Esophagus squamous epithelium (tissue), 5 donors: ENCODE measurements at regions not wholly inside any gene's neighbourhood (a gene's known extent, or its start where the extent isn't known, plus 50 kb on each side); places are given as distances from the start of the nearest gene placed in this dataset.

Experiments
- DNase-seq: peaks from one replicate; lab custom pipeline; 2025; lab: John Stamatoyannopoulos, UW
- H3K27ac ChIP-seq, 4 donors: fragments of 200-600 bp; sonication (generic); one replicate each; pipeline ENCODE4 v1.5.1; 2016 to 2019; ENCODE audit warnings: mild to moderate bottlenecking in 1 of 4
- H3K27me3 ChIP-seq, 4 donors: fragments of 200-600 bp; sonication (generic); 1 replicate in 3 of 4; 2 replicates in 1 of 4; pipeline versions ENCODE4 v1.5.1 to v1.6.0; 2017 to 2021; ENCODE audit warnings: antibody characterized with exemption in 1 of 4
- H3K36me3 ChIP-seq, 3 donors: fragments of 200-600 bp; sonication (generic); one replicate each; pipeline ENCODE4 v1.5.1; 2016 to 2019
- H3K4me1 ChIP-seq, 3 donors: fragments of 200-600 bp; sonication (generic); one replicate each; pipeline ENCODE4 v1.5.1; 2017 to 2019
- H3K4me3 ChIP-seq, 4 donors: fragments of 200-600 bp; sonication (generic); 1 replicate in 3 of 4; 2 replicates in 1 of 4; pipeline ENCODE4 v1.5.1; 2016 to 2019; ENCODE audit warnings: mild to moderate bottlenecking in 2 of 4, moderate library complexity in 1 of 4
- H3K9me3 ChIP-seq, 3 donors: fragments of 200-600 bp; sonication (generic); one replicate each; pipeline ENCODE4 v1.5.1; 2016 to 2019
- CTCF ChIP-seq, 6 experiments: fragments of 450-650 bp in 4 of 6; fragments of 200-600 bp in 2 of 6; sonication (generic) in 2 of 6; IDR thresholded peaks; one replicate each; pipeline ENCODE4 v1.5.1; 2016 to 2019; ENCODE audit warnings: antibody characterized with exemption in 6 of 6, mild to moderate bottlenecking in 4 of 6, moderate library complexity in 4 of 6
- POLR2A ChIP-seq, 4 donors: fragments of 450-650 bp; IDR thresholded peaks; one replicate each; pipeline ENCODE4 v1.6.1; 2017; ENCODE audit warnings: antibody characterized with exemption in 4 of 4, mild to moderate bottlenecking in 4 of 4, moderate library complexity in 3 of 4
- WGBS, 2 donors: methylation state at CpG; one replicate each; pipeline ENCODE4 v1.1.5; 2018; 5-methylcytosine and 5-hydroxymethylcytosine counted together
- intact Hi-C: fragments of 100-400 bp; cut with DNase I; formaldehyde crosslinking; loops from one replicate; pipeline ENCODE4 v1.15.0; 2022
- donor health status: DM: yes; HTN: yes; CAD: no.

DNA sequence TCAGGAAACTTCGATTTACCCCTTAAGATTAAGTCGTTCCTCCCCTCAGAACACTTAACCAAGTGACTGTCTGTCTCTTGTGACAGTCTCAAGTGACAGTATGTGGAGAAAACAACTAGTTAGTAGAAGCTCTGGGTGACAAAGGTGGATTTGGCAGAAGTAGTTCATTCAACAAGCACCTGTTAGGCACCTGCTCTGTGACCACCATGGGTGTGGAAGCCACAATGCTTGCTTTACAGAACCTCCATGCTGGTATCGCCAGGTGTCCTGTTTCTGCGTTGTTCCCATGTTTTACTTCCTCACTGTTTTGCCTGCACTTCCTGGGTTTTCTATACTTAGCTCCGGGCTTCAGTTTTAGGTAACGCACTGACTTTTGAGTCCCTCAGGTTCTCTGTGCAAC, 337.4 kb upstream of the DCC start:
- no peak for DNase-seq
- Histone ChIP-seq H3K9me3 (peaks cover 0 to 5% (median 0%) of the 10 kb centered on the region in 3 donors), H3K4me1 (no peaks in the 10 kb centered on the region), H3K27ac (no peak overlapping the region), H3K36me3 (no peaks in the 10 kb centered on the region), H3K4me3 (no peak overlapping the region), H3K27me3 (no peaks in the 10 kb centered on the region)
- TF ChIP-seq CTCF (IDR thresholded peaks at IDR 0.05), result no peak
- TF ChIP-seq POLR2A (IDR thresholded peaks at IDR 0.05), result no peak
- 74 to 75% methylated on average over 6 of the region's 6 CpGs for WGBS, 2 donors
- intact Hi-C loops, result no loop called here

DNA sequence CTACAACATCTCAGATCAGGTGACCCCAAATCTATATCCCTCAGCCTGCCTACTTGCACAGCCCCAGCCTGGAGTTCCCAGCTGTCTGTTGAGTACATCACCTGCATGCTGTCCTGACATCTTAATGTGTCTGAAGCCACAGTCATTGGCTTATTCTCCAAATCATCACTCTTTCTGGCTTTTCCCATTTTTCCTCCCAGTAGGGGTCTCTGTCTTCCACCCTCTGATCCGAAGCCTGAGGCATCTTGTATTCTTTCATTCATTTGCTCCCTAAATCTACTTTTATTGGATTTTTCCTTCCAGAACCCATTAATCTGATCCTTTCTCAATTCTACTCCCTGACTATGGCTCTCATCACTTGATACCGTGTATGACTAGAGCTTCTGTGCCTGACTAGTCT, 332.9 kb upstream of the DCC start:
- Histone ChIP-seq H3K27me3 (no peaks in the 10 kb centered on the region), H3K9me3 (peaks cover 0 to 5% (median 0%) of the 10 kb centered on the region in 3 donors), H3K4me1 (no peaks in the 10 kb centered on the region), H3K4me3 (no peak overlapping the region), H3K27ac (no peak overlapping the region), H3K36me3 (no peaks in the 10 kb centered on the region)
- TF ChIP-seq CTCF (IDR thresholded peaks at IDR 0.05) (no peak), POLR2A (IDR thresholded peaks at IDR 0.05) (no peak)
- intact Hi-C loops, result no loop called here
- no peak for DNase-seq
- WGBS, 2 donors, result 62 to 63% methylated on average over 2 of the region's 2 CpGs

DNA sequence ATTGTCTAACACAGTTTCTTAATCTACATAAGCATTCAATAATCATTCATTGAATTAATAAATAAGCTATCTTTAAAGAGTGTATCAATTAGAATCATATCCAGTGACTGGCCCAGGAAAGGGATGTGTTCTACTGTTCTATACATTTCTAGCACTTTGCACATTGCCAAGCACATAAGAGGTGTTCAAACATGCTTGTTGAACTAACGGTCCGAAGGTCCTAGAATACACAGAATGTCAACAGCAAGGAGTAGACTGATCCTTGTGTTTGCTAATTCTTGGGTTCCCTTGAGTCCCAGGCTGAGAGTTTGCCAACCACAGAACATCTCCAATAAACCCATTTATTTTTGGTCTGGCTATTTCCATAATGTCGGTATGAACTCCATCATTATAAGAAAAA, 331.7 kb upstream of the DCC start:
- TF ChIP-seq POLR2A (IDR thresholded peaks at IDR 0.05) (no peak), CTCF (IDR thresholded peaks at IDR 0.05) (no peak)
- Histone ChIP-seq H3K27me3 (no peaks in the 10 kb centered on the region), H3K27ac (no peak overlapping the region), H3K36me3 (no peaks in the 10 kb centered on the region), H3K9me3 (peaks cover 0 to 5% (median 0%) of the 10 kb centered on the region in 3 donors), H3K4me3 (no peak overlapping the region), H3K4me1 (no peaks in the 10 kb centered on the region)
- WGBS, 2 donors, result 26 to 50% methylated on average over 3 of the region's 3 CpGs
- intact Hi-C loops, result no loop called here
- no peak for DNase-seq

DNA sequence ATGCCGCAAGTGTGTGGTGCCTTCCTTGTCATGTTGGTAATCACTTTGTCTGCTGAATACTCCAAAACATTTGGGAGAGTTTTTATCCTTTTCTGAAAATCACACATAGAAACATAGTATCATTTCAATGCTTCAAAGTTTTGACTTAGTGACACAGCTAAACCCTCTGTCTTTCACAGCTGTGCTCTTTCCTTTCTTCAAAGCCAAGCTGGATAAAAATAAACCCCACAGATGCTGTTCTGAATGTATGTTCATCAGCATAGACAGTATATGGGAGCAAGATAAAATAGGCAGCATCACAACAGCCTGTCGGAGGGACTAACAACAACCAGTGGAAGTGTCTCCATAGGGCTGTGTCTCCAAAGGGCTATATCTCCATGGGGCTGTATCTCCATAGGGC, 331.3 kb upstream of the DCC start:
- no peaks in the 10 kb centered on the region for H3K36me3 ChIP-seq
- no peak overlapping the region for H3K4me3 ChIP-seq
- no peak for DNase-seq
- intact Hi-C loops, result no loop called here
- no peaks in the 10 kb centered on the region for H3K27me3 ChIP-seq
- H3K4me1 ChIP-seq, result no peaks in the 10 kb centered on the region
- WGBS, 2 donors, result 74 to 89% methylated on average over 2 of the region's 2 CpGs
- TF ChIP-seq CTCF (IDR thresholded peaks at IDR 0.05) (no peak), POLR2A (IDR thresholded peaks at IDR 0.05) (no peak)
- H3K9me3 ChIP-seq, result peaks cover 0 to 5% (median 0%) of the 10 kb centered on the region in 3 donors
- H3K27ac ChIP-seq, result no peak overlapping the region

GRCh38 chr18:52009958-52010357, 330.0 kb upstream of the DCC start:
- intact Hi-C loops, result no loop called here
- Histone ChIP-seq H3K4me3 (no peak overlapping the region), H3K4me1 (no peaks in the 10 kb centered on the region), H3K36me3 (no peaks in the 10 kb centered on the region), H3K27ac (no peak overlapping the region), H3K9me3 (peaks cover 0 to 5% (median 0%) of the 10 kb centered on the region in 3 donors), H3K27me3 (no peaks in the 10 kb centered on the region)
- 67 to 88% methylated on average over 1 of the region's 1 CpG for WGBS, 2 donors
- TF ChIP-seq POLR2A (IDR thresholded peaks at IDR 0.05) (no peak), CTCF (IDR thresholded peaks at IDR 0.05) (no peak)
- DNase-seq, result no peak
